Spleen (tissue), 11 donors: ENCODE measurements at regions not wholly inside any gene's neighbourhood (a gene's known extent, or its start where the extent isn't known, plus 50 kb on each side); places are given as distances from the start of the nearest gene placed in this dataset.

Experiments used
- DNase-seq: peaks from one replicate; pipeline ENCODE4 v3.0.0-alpha.2; 2020
- H3K27ac ChIP-seq, 8 donors: fragments of 200-600 bp; sonication (generic) in 7 of 8; 1 replicate in 4 of 8; 2 replicates in 4 of 8; pipeline versions ENCODE4 v1.5.0 to v1.8.0; 2016 to 2021; ENCODE audit warnings: inconsistent platforms in 4 of 8, mild to moderate bottlenecking in 4 of 8, moderate library complexity in 1 of 8
- H3K27me3 ChIP-seq, 7 donors: fragments of 200-600 bp; sonication (generic) in 6 of 7; replicated peaks in 1 of 7; 1 replicate in 4 of 7; 2 replicates in 3 of 7; pipeline versions ENCODE4 v1.5.0 to v1.8.0; 2016 to 2021; ENCODE audit warnings: inconsistent platforms in 3 of 7, mild to moderate bottlenecking in 1 of 7
- H3K36me3 ChIP-seq, 6 donors: fragments of 200-600 bp; sonication (generic) in 5 of 6; 1 replicate in 4 of 6; 2 replicates in 2 of 6; pipeline versions ENCODE4 v1.5.0 to v1.8.0; 2016 to 2021; ENCODE audit warnings: inconsistent platforms in 2 of 6
- H3K4me1 ChIP-seq, 6 donors: fragments of 200-600 bp; sonication (generic) in 5 of 6; 1 replicate in 3 of 6; 2 replicates in 3 of 6; pipeline versions ENCODE4 v1.5.0 to v1.8.0; 2016 to 2021; ENCODE audit warnings: inconsistent platforms in 3 of 6
- H3K4me3 ChIP-seq, 8 donors: fragments of 200-600 bp; sonication (generic) in 7 of 8; 1 replicate in 4 of 8; 2 replicates in 4 of 8; pipeline versions ENCODE4 v1.5.0 to v1.8.0; 2016 to 2021; ENCODE audit warnings: inconsistent platforms in 4 of 8, mild to moderate bottlenecking in 4 of 8, moderate library complexity in 2 of 8
- H3K9me3 ChIP-seq, 8 donors: fragments of 200-600 bp; sonication (generic) in 7 of 8; 1 replicate in 4 of 8; 2 replicates in 4 of 8; pipeline versions ENCODE4 v1.5.0 to v1.8.0; 2016 to 2021; ENCODE audit warnings: inconsistent platforms in 4 of 8
- CTCF ChIP-seq, 11 experiments: fragments of 200-600 bp in 7 of 11; fragments of 450-650 bp in 4 of 11; sonication (generic) in 4 of 11; IDR thresholded peaks in 8 of 11; conservative IDR thresholded peaks in 3 of 11; 1 replicate in 7 of 11; 2 replicates in 4 of 11; pipeline versions ENCODE4 v1.4.0 to v1.8.0; 2016 to 2021; ENCODE audit warnings: antibody characterized with exemption in 11 of 11, inconsistent platforms in 4 of 11, mild to moderate bottlenecking in 1 of 11
- POLR2A ChIP-seq, 3 donors: fragments of 450-650 bp; IDR thresholded peaks; one replicate each; pipeline ENCODE4 v1.5.1; 2017; ENCODE audit warnings: antibody characterized with exemption in 3 of 3, mild to moderate bottlenecking in 1 of 3
- POLR2AphosphoS5 ChIP-seq, 3 donors: sonication (generic); formaldehyde crosslinking; IDR thresholded peaks; one replicate each; pipeline ENCODE4 v1.5.1; 2017; ENCODE audit warnings: antibody characterized with exemption in 3 of 3
- WGBS, 5 donors: extraction: QIAGEN DNeasy Blood & Tissue Kit in 3 of 5; methylation state at CpG; one replicate each; pipeline versions ENCODE4 v1.1.5 to v1.1.7; 2013 to 2018; 5-methylcytosine and 5-hydroxymethylcytosine counted together
- intact Hi-C: fragments of 100-400 bp; cut with DNase I; formaldehyde crosslinking; loops from one replicate; pipeline ENCODE4 v1.15.0; 2023; ENCODE audit warnings: low total_unique reads
- donor health status: healthy with polysubstance abuse.
- donor health status: DM: no; HTN: no; CAD: no; lungs with moderate emphysema.
- donor health status: DM: no; HTN: no; CAD: no.
- donor health status: Bipolar disorder and iron deficiency.
- donor health status: healthy.
- donor health status: DM: no; HTN: no; CAD: no.
- donor health status: DM: yes; HTN: yes; CAD: no.

- no peak for DNase-seq
- no peak overlapping the region for H3K27ac ChIP-seq
- H3K27me3 ChIP-seq: no peaks in the 10 kb centered on the region
- no peak for TF ChIP-seq CTCF (IDR thresholded peaks at IDR 0.05 in 8 of 11, conservative IDR thresholded peaks at IDR 0.05 in 3 of 11)
- TF ChIP-seq POLR2AphosphoS5 (IDR thresholded peaks at IDR 0.05): no peak
- TF ChIP-seq POLR2A (IDR thresholded peaks at IDR 0.05): no peak
- peaks cover 0 to 47% (median 33%) of the 10 kb centered on the region in 8 donors for H3K9me3 ChIP-seq
- 74 to 83% (median 76%) methylated on average over 1 of the region's 1 CpG for WGBS, 5 donors
- intact Hi-C loops: no loop called here
- H3K4me1 ChIP-seq: no peaks in the 10 kb centered on the region
- H3K36me3 ChIP-seq: no peaks in the 10 kb centered on the region
- no peak overlapping the region for H3K4me3 ChIP-seq
Observed at GRCh38 chr9:78725503-78725902, 428.6 kb downstream of the PSAT1 start.

- intact Hi-C loops: loop anchor here (10.0 kb wide), 1 partner anchor 299 kb away; no protein-coding TSS in a partner anchor
- no peak for DNase-seq
- H3K27me3 ChIP-seq: no peaks in the 10 kb centered on the region
- peaks cover 0 to 6% (median 0%) of the 10 kb centered on the region in 8 donors for H3K9me3 ChIP-seq
- no peaks in the 10 kb centered on the region for H3K4me1 ChIP-seq
- H3K36me3 ChIP-seq: no peaks in the 10 kb centered on the region
- H3K4me3 ChIP-seq: no peak overlapping the region
- TF ChIP-seq POLR2AphosphoS5 (IDR thresholded peaks at IDR 0.05) (no peak), CTCF (IDR thresholded peaks at IDR 0.05 in 8 of 11, conservative IDR thresholded peaks at IDR 0.05 in 3 of 11) (no peak), POLR2A (IDR thresholded peaks at IDR 0.05) (no peak)
- H3K27ac ChIP-seq: no peak overlapping the region
- 93 to 99% (median 95%) methylated on average over 5 of the region's 5 CpGs for WGBS, 5 donors
Observed at GRCh38 chr9:78745331-78745730, 448.4 kb downstream of the PSAT1 start.

- TF ChIP-seq POLR2A (IDR thresholded peaks at IDR 0.05): no peak
- TF ChIP-seq POLR2AphosphoS5 (IDR thresholded peaks at IDR 0.05): no peak
- TF ChIP-seq CTCF (IDR thresholded peaks at IDR 0.05 in 8 of 11, conservative IDR thresholded peaks at IDR 0.05 in 3 of 11): no peak
- Histone ChIP-seq H3K9me3 (peaks cover 0 to 6% (median 2%) of the 10 kb centered on the region in 8 donors), H3K4me3 (no peak overlapping the region), H3K4me1 (no peaks in the 10 kb centered on the region), H3K27ac (no peak overlapping the region), H3K27me3 (no peaks in the 10 kb centered on the region), H3K36me3 (no peaks in the 10 kb centered on the region)
- no peak for DNase-seq
- intact Hi-C loops: loop anchor here (10.0 kb wide), 1 partner anchor 299 kb away; no protein-coding TSS in a partner anchor
- 84 to 93% (median 90%) methylated on average over 3 of the region's 3 CpGs for WGBS, 5 donors
Observed at GRCh38 chr9:78746010-78746409, 449.1 kb downstream of the PSAT1 start.

GRCh38 chr9:78753039-78753438 is 456.1 kb downstream of the PSAT1 start:
- intact Hi-C loops: no loop called here
- Histone ChIP-seq H3K27ac (no peak overlapping the region), H3K36me3 (no peaks in the 10 kb centered on the region), H3K9me3 (peaks cover 0 to 24% (median 12%) of the 10 kb centered on the region in 8 donors), H3K27me3 (no peaks in the 10 kb centered on the region), H3K4me1 (peaks cover 0 to 5% (median 0%) of the 10 kb centered on the region in 6 donors), H3K4me3 (no peak overlapping the region)
- no peak for DNase-seq
- no peak for TF ChIP-seq POLR2AphosphoS5 (IDR thresholded peaks at IDR 0.05)
- no peak for TF ChIP-seq POLR2A (IDR thresholded peaks at IDR 0.05)
- no peak for TF ChIP-seq CTCF (IDR thresholded peaks at IDR 0.05 in 8 of 11, conservative IDR thresholded peaks at IDR 0.05 in 3 of 11)
